Body of pancreas (tissue), 4 donors: ENCODE measurements at regions not wholly inside any gene's neighbourhood (a gene's known extent, or its start where the extent isn't known, plus 50 kb on each side); places are given as distances from the start of the nearest gene placed in this dataset.
"Not testable (repeated sequence)": the region's sequence is repeated elsewhere in the genome, so short reads cannot be mapped to it uniquely, and the experiment has no call there.

ENCODE experiments used
- ATAC-seq: fragments of 150-250 bp; one replicate; pipeline ENCODE4 v1.9.1; 2016
- DNase-seq, 4 donors: peaks; one replicate each; pipeline ENCODE4 v3.0.0-alpha.2; 2019
- H3K27ac ChIP-seq, 4 donors: fragments of 200-600 bp; sonication (generic); 1 replicate in 3 of 4; 2 replicates in 1 of 4; pipeline versions ENCODE4 v1.5.1 to v1.6.1; 2016 to 2019; ENCODE audit warnings: mild to moderate bottlenecking in 1 of 4, mixed read lengths in 1 of 4, moderate library complexity in 1 of 4
- H3K27me3 ChIP-seq, 2 donors: fragments of 200-600 bp; sonication (generic); one replicate each; pipeline ENCODE4 v1.6.0; 2016; ENCODE audit warnings: mild to moderate bottlenecking in 1 of 2
- H3K36me3 ChIP-seq, 2 donors: fragments of 200-600 bp; sonication (generic); replicated peaks in 1 of 2; 2 replicates each; pipeline ENCODE4 v1.5.1; 2016; ENCODE audit warnings: low read depth in 2 of 2; ENCODE audit not compliant: insufficient read depth in 1 of 2
- H3K4me1 ChIP-seq: fragments of 200-600 bp; sonication (generic); one replicate; pipeline ENCODE4 v1.6.0; 2016
- H3K4me3 ChIP-seq, 2 donors: fragments of 200-600 bp; sonication (generic); 1 replicate in 1 of 2; 2 replicates in 1 of 2; pipeline ENCODE4 v1.5.1; 2016 to 2019
- H3K9me3 ChIP-seq, 3 donors: fragments of 200-600 bp; sonication (generic); 1 replicate in 2 of 3; 2 replicates in 1 of 3; pipeline ENCODE4 v1.5.1; 2016
- CTCF ChIP-seq, 7 experiments: fragments of 450-650 bp in 4 of 7; fragments of 200-600 bp in 3 of 7; sonication (generic) in 3 of 7; IDR thresholded peaks; one replicate each; pipeline ENCODE4 v1.5.1; 2016 to 2019; ENCODE audit warnings: antibody characterized with exemption in 7 of 7
- POLR2A ChIP-seq, 3 donors: fragments of 450-650 bp; IDR thresholded peaks; one replicate each; pipeline ENCODE4 v1.6.1; 2016; ENCODE audit warnings: antibody characterized with exemption in 3 of 3, mild to moderate bottlenecking in 2 of 3
- WGBS, 2 donors: methylation state at CpG; one replicate each; pipeline ENCODE4 v1.1.5; 2017; 5-methylcytosine and 5-hydroxymethylcytosine counted together
- intact Hi-C: fragments of 100-400 bp; cut with DNase I; formaldehyde crosslinking; loops from one replicate; pipeline ENCODE4 v1.15.1; 2023

- intact Hi-C loops, result no loop called here
- WGBS, 2 donors, result 65 to 78% methylated on average over 1 of the region's 1 CpG
- TF ChIP-seq CTCF (IDR thresholded peaks at IDR 0.05) (no peak), POLR2A (IDR thresholded peaks at IDR 0.05) (no peak)
Observed at GRCh38 chr3:33971055-33971454, 172.6 kb downstream of the PDCD6IP start.

GRCh38 chr3:33975463-33975862 is 177.0 kb downstream of the PDCD6IP start:
- TF ChIP-seq CTCF (IDR thresholded peaks at IDR 0.05), result no peak
- TF ChIP-seq POLR2A (IDR thresholded peaks at IDR 0.05), result no peak
- DNase-seq, result no peak

More at GRCh38 chr3:33971055-33971454, 172.6 kb downstream of the PDCD6IP start:
- H3K4me3 ChIP-seq, result no peak overlapping the region
- no peaks in the 10 kb centered on the region for H3K27me3 ChIP-seq
- DNase-seq (no peak), ATAC-seq (no peak)
- no peaks in the 10 kb centered on the region for H3K4me1 ChIP-seq
- H3K27ac ChIP-seq, result no peak overlapping the region
- H3K36me3 ChIP-seq, result no peaks in the 10 kb centered on the region
- H3K9me3 ChIP-seq, result no peaks in the 10 kb centered on the region

GRCh38 chr3:33977227-33977626 is 178.8 kb downstream of the PDCD6IP start:
- ATAC-seq (no peak), DNase-seq (no peak)
- H3K4me3 ChIP-seq, result no peak overlapping the region
- 46 to 53% methylated on average over 2 of the region's 2 CpGs for WGBS, 2 donors
- TF ChIP-seq CTCF (IDR thresholded peaks at IDR 0.05) (no peak), POLR2A (IDR thresholded peaks at IDR 0.05) (no peak)
- intact Hi-C loops, result no loop called here
- no peaks in the 10 kb centered on the region for H3K4me1 ChIP-seq
- no peaks in the 10 kb centered on the region for H3K36me3 ChIP-seq
- H3K27ac ChIP-seq, result no peak overlapping the region
- H3K9me3 ChIP-seq, result no peaks in the 10 kb centered on the region
- H3K27me3 ChIP-seq, result no peaks in the 10 kb centered on the region

More at GRCh38 chr3:33975463-33975862, 177.0 kb downstream of the PDCD6IP start:
- WGBS, 2 donors, result 73 to 84% methylated on average over 4 of the region's 4 CpGs
- H3K27ac ChIP-seq, result no peak overlapping the region
- no peak overlapping the region for H3K4me3 ChIP-seq
- ATAC-seq, result no peak
- H3K9me3 ChIP-seq, result no peaks in the 10 kb centered on the region
- intact Hi-C loops, result no loop called here
- H3K27me3 ChIP-seq, result no peaks in the 10 kb centered on the region
- H3K4me1 ChIP-seq, result no peaks in the 10 kb centered on the region
- H3K36me3 ChIP-seq, result no peaks in the 10 kb centered on the region

- Histone ChIP-seq H3K4me1 (no peaks in the 10 kb centered on the region), H3K9me3 (no peaks in the 10 kb centered on the region), H3K27ac (no peak overlapping the region), H3K36me3 (no peaks in the 10 kb centered on the region), H3K4me3 (no peak overlapping the region), H3K27me3 (no peaks in the 10 kb centered on the region)
- DNase-seq (peak in 1 of 4 donors; percentile 5), ATAC-seq (no peak)
- TF ChIP-seq POLR2A (IDR thresholded peaks at IDR 0.05), result no peak
- peak in 4 of 7 experiments; percentile 30 to 42 (median 36) for TF ChIP-seq CTCF (IDR thresholded peaks at IDR 0.05)
- intact Hi-C loops, result no loop called here
- 11 to 19% methylated on average over 3 of the region's 3 CpGs for WGBS, 2 donors
Observed at GRCh38 chr3:33980252-33980651, 181.8 kb downstream of the PDCD6IP start.

GRCh38 chr3:33982269-33982798 is 183.9 kb downstream of the PDCD6IP start:
- TF ChIP-seq CTCF (IDR thresholded peaks at IDR 0.05) (no peak), POLR2A (IDR thresholded peaks at IDR 0.05) (no peak)
- intact Hi-C loops, result no loop called here
- WGBS, 2 donors, result 53 to 55% methylated on average over 4 of the region's 4 CpGs

GRCh38 chr3:33982949-33983348 is 184.5 kb downstream of the PDCD6IP start:
- WGBS, 2 donors, result 75 to 87% methylated on average over 1 of the region's 1 CpG
- H3K4me1 ChIP-seq, DNase-seq, intact Hi-C loops, H3K27ac ChIP-seq, H3K36me3 ChIP-seq, H3K27me3 ChIP-seq, H3K4me3 ChIP-seq, ATAC-seq, H3K9me3 ChIP-seq: not testable (repeated sequence)

More at GRCh38 chr3:33982269-33982798, 183.9 kb downstream of the PDCD6IP start:
- Histone ChIP-seq H3K27ac (no peak overlapping the region), H3K4me1 (no peaks in the 10 kb centered on the region), H3K4me3 (no peak overlapping the region), H3K9me3 (no peaks in the 10 kb centered on the region), H3K36me3 (no peaks in the 10 kb centered on the region), H3K27me3 (no peaks in the 10 kb centered on the region)
- ATAC-seq (no peak), DNase-seq (no peak)
